Naive thymus-derived CD4-positive, alpha-beta T cell (primary cell): ENCODE measurements at regions not wholly inside any gene's neighbourhood (a gene's known extent, or its start where the extent isn't known, plus 50 kb on each side); places are given as distances from the start of the nearest gene placed in this dataset.
A peak's percentile ranks its signal among the peaks of the same experiment; 100 is the strongest.

ENCODE experiments used
- ATAC-seq: fragments of 150-1000 bp; cut with Tn5 transposase; 2 replicates; pipeline ENCODE4 v1.10.0; 2021; ENCODE audit warnings: mild to moderate bottlenecking, moderate library complexity
- CTCF ChIA-PET: fragments of 350-600 bp; sonication (Branson Sonifier 250); formaldehyde crosslinking; loops from one replicate; lab custom pipeline; 2021; ENCODE audit warnings: antibody characterized with exemption; lab: Charles Lee
- POLR2A ChIA-PET: fragments of 350-600 bp; sonication (Branson Sonifier 250); formaldehyde crosslinking; loops from one replicate; lab custom pipeline; 2021; ENCODE audit warnings: antibody characterized with exemption, inconsistent platforms; lab: Charles Lee
- DNase-seq, 9 donors: peaks; one replicate each; pipeline versions ENCODE4 v3.0.0 to v3.0.0-alpha.2; 2020 to 2022; ENCODE audit warnings: mixed read lengths in 1 of 9
- H3K27ac ChIP-seq: one replicate; pipeline ENCODE4 v1.7.0; 2013; ENCODE audit warnings: mild to moderate bottlenecking, low read depth, low read length, moderate library complexity
- H3K27me3 ChIP-seq, 2 donors: one replicate each; pipeline ENCODE4 v1.7.0; 2013; ENCODE audit warnings: low read length in 2 of 2, mild to moderate bottlenecking in 2 of 2, moderate library complexity in 2 of 2; ENCODE audit not compliant: control insufficient read depth in 2 of 2, insufficient read depth in 2 of 2
- H3K36me3 ChIP-seq, 3 experiments: 1 replicate in 2 of 3; 2 replicates in 1 of 3; pipeline ENCODE4 v1.7.0; 2013; ENCODE audit warnings: low read length in 3 of 3, mild to moderate bottlenecking in 3 of 3, moderate library complexity in 1 of 3; ENCODE audit not compliant: insufficient read depth in 3 of 3, control insufficient read depth in 2 of 3
- H3K4me1 ChIP-seq, 2 donors: one replicate each; pipeline ENCODE4 v1.7.0; 2013; ENCODE audit warnings: low read length in 2 of 2, mild to moderate bottlenecking in 2 of 2, moderate library complexity in 1 of 2; ENCODE audit not compliant: control insufficient read depth in 2 of 2, insufficient read depth in 2 of 2
- H3K4me3 ChIP-seq: 2 replicates; pipeline ENCODE4 v1.7.0; 2013; ENCODE audit warnings: mild to moderate bottlenecking, low read length
- H3K9me3 ChIP-seq, 3 experiments: 1 replicate in 2 of 3; 2 replicates in 1 of 3; pipeline ENCODE4 v1.7.0; 2013; ENCODE audit warnings: low read length in 3 of 3; ENCODE audit not compliant: control insufficient read depth in 2 of 3
- H3K27ac Mint-ChIP-seq, 9 donors: one replicate each; pipeline ENCODE4 v1.8.0; 2020 to 2022; ENCODE audit warnings: mixed read lengths in 9 of 9, mild to moderate bottlenecking in 8 of 9, moderate library complexity in 5 of 9, inconsistent platforms in 2 of 9
- H3K27me3 Mint-ChIP-seq, 5 donors: one replicate each; pipeline ENCODE4 v1.8.0; 2021 to 2022; ENCODE audit warnings: mixed read lengths in 5 of 5, mild to moderate bottlenecking in 1 of 5
- H3K36me3 Mint-ChIP-seq, 5 donors: one replicate each; pipeline ENCODE4 v1.8.0; 2020 to 2022; ENCODE audit warnings: mixed read lengths in 5 of 5, mild to moderate bottlenecking in 3 of 5, inconsistent platforms in 1 of 5
- H3K4me1 Mint-ChIP-seq, 7 donors: one replicate each; pipeline ENCODE4 v1.8.0; 2020 to 2022; ENCODE audit warnings: mixed read lengths in 7 of 7, mild to moderate bottlenecking in 3 of 7, inconsistent platforms in 1 of 7
- H3K4me3 Mint-ChIP-seq, 10 donors: one replicate each; pipeline ENCODE4 v1.8.0; 2020 to 2022; ENCODE audit warnings: mild to moderate bottlenecking in 10 of 10, mixed read lengths in 10 of 10, moderate library complexity in 6 of 10, inconsistent platforms in 2 of 10
- H3K9me3 Mint-ChIP-seq, 11 donors: one replicate each; pipeline ENCODE4 v1.8.0; 2020 to 2022; ENCODE audit warnings: mixed read lengths in 11 of 11, mild to moderate bottlenecking in 4 of 11, inconsistent platforms in 1 of 11, moderate library complexity in 1 of 11
- intact Hi-C, 2 donors: fragments of 100-400 bp; cut with micrococcal nuclease; formaldehyde crosslinking; loops; one replicate each; pipeline ENCODE4 v1.15.1; 2023

DNA sequence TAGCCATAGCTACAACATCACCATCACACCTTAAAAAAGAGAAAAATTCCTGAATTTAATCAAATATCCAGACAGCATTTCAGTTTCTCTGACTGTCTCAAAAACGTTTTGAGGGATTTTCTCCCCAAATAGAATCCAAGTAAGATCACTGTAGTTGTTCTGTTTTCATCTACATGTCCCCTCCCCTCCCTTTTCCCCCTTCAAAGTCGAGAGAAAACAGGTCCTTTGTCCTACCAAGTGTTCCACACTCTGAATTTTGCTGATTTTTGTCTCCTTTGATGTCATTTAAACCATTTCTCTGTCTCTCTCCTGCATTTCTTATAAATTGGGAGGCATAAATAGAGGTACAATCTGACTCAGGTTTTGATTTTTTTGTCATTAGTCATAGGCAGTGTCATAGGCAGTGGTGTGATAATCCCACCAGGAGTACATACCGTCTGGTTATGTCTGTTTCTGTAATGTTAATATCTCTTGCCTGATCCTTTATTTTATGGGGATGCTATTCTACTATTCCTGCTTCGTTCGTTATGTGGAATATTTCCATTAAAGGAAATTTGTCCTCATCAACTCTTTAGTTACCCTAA is 348.6 kb downstream of the PTTG2 start:
- ChIA-PET POLR2A (interaction anchor here (3.3 kb wide), 1 partner anchor 11 kb away, joined by 14 read pairs; no protein-coding TSS in a partner anchor), CTCF (interaction anchor here (0.6 to 2.3 kb wide), 2 partner anchors 10 to 128 kb away, joined by 7 to 13 read pairs; no protein-coding TSS in a partner anchor)
- Histone ChIP-seq H3K36me3 (no peaks in the 10 kb centered on the region), H3K27ac (no peak overlapping the region), H3K27me3 (no peaks in the 10 kb centered on the region), H3K4me3 (no peak overlapping the region), H3K4me1 (peaks cover 29 to 34% of the 10 kb centered on the region in 2 donors), H3K9me3 (no peaks in the 10 kb centered on the region)
- peaks cover 0 to 36% (median 0%) of the 10 kb centered on the region in 5 donors for H3K27me3 Mint-ChIP-seq
- H3K4me1 Mint-ChIP-seq = peaks cover 24 to 65% (median 56%) of the 10 kb centered on the region in 7 donors
- ATAC-seq (no peak), DNase-seq (no peak)
- peak overlapping the region in 2 of 9 donors; percentile 13 to 43 for H3K27ac Mint-ChIP-seq
- intact Hi-C loops = no loop called here
- H3K4me3 Mint-ChIP-seq = no peak overlapping the region
- H3K36me3 Mint-ChIP-seq = peaks cover 0 to 16% (median 0%) of the 10 kb centered on the region in 5 donors
- peaks cover 0 to 10% (median 0%) of the 10 kb centered on the region in 11 donors for H3K9me3 Mint-ChIP-seq

DNA sequence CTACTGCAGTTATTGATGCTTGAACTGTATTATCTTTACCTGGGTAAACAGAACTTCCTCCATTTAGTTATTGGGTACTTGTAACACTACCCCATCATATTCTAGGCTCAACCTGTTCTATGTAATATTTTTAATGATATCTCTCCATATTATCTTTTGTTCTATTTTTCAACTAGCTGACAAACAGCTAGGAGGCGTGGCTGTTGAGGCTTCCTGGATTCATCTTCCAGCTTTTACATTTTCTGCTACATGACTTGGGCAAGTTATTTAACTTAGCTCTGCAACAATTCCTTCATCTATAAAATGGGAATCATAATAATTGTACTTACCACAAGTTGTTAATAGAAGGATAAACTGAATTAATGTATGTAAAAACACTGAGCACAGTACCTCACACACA is 349.3 kb downstream of the PTTG2 start:
- Mint-ChIP-seq H3K36me3 (peaks cover 0 to 14% (median 0%) of the 10 kb centered on the region in 5 donors), H3K4me1 (peaks cover 24 to 66% (median 62%) of the 10 kb centered on the region in 7 donors), H3K4me3 (no peak overlapping the region), H3K27me3 (peaks cover 0 to 41% (median 0%) of the 10 kb centered on the region in 5 donors), H3K9me3 (peaks cover 0 to 8% (median 0%) of the 10 kb centered on the region in 11 donors), H3K27ac (peak overlapping the region in 4 of 9 donors; percentile 46 to 85 (median 72))
- CTCF ChIA-PET = interaction anchor here (0.6 to 2.3 kb wide), 3 partner anchors 9 to 366 kb away, joined by 3 to 13 read pairs (median 7); no protein-coding TSS in a partner anchor
- Histone ChIP-seq H3K4me1 (peaks cover 29 to 34% of the 10 kb centered on the region in 2 donors), H3K4me3 (no peak overlapping the region), H3K27ac (no peak overlapping the region), H3K9me3 (no peaks in the 10 kb centered on the region), H3K27me3 (no peaks in the 10 kb centered on the region), H3K36me3 (no peaks in the 10 kb centered on the region)
- intact Hi-C loops = no loop called here
- DNase-seq (no peak), ATAC-seq (no peak)
- POLR2A ChIA-PET = interaction anchor here (1.4 to 3.3 kb wide), 3 partner anchors 11 to 345 kb away, joined by 3 to 14 read pairs (median 8); no protein-coding TSS in a partner anchor

DNA sequence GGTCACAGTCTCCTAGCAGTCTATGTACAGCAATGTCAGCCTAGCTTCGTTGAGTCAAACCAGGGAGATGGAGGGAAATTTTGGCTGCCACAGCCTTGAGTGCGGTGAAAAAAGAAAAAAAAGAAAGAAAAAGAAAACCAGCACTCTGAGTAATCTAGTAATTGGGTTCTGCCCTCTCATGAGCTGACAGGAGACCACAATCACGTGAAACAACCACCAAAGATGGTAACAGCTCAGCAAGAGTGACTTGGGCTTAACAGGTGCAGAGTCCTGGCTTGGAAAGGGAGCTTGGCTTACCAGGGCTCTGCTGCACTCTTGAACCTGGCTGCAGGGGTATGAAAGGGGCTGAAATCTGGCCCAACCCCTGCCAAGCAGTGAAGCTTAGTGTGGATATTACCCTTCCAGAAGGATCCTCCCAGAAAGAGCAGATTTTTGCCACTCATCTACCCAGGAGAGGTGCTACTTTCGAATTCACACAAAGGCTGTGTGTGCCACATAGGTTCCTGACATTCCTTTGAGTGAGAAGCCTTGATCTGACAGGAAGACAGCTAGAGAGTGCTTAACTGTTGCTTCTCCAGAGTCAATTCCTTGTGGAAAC is 350.3 kb downstream of the PTTG2 start:
- Histone ChIP-seq H3K4me3 (peak overlapping the region; percentile 12), H3K27ac (peak overlapping the region; percentile 44), H3K27me3 (no peaks in the 10 kb centered on the region), H3K4me1 (peaks cover 29 to 34% of the 10 kb centered on the region in 2 donors), H3K9me3 (no peaks in the 10 kb centered on the region), H3K36me3 (no peaks in the 10 kb centered on the region)
- POLR2A ChIA-PET = interaction anchor here (0.9 to 3.3 kb wide), 10 partner anchors 9 to 362 kb away, joined by 3 to 14 read pairs (median 4); no protein-coding TSS in a partner anchor
- ATAC-seq = peak; percentile 96
- intact Hi-C loops = loop anchor here (1.0 to 10.0 kb wide), 11 partner anchors 9 to 1054 kb away; partner anchors contain the start of genes PGM2 (in 1 of the 2), RELL1 (in 1 of the 2), RFC1 (in 1 of the 2) and TLR6 (in 1 of the 2)
- peak in 8 of 9 donors; percentile 70 to 84 (median 79) for DNase-seq
- H3K27ac Mint-ChIP-seq = peak overlapping the region; percentile 65 to 96 (median 85)
- peaks cover 0 to 7% (median 0%) of the 10 kb centered on the region in 11 donors for H3K9me3 Mint-ChIP-seq
- peak overlapping the region; percentile 37 to 80 (median 70) for H3K4me3 Mint-ChIP-seq
- peaks cover 0 to 45% (median 0%) of the 10 kb centered on the region in 5 donors for H3K27me3 Mint-ChIP-seq
- peaks cover 0 to 13% (median 0%) of the 10 kb centered on the region in 5 donors for H3K36me3 Mint-ChIP-seq
- CTCF ChIA-PET = interaction anchor here (0.7 to 2.3 kb wide), 6 partner anchors 8 to 420 kb away, joined by 3 to 13 read pairs (median 4); no protein-coding TSS in a partner anchor
- peaks cover 24 to 70% (median 60%) of the 10 kb centered on the region in 7 donors for H3K4me1 Mint-ChIP-seq

DNA sequence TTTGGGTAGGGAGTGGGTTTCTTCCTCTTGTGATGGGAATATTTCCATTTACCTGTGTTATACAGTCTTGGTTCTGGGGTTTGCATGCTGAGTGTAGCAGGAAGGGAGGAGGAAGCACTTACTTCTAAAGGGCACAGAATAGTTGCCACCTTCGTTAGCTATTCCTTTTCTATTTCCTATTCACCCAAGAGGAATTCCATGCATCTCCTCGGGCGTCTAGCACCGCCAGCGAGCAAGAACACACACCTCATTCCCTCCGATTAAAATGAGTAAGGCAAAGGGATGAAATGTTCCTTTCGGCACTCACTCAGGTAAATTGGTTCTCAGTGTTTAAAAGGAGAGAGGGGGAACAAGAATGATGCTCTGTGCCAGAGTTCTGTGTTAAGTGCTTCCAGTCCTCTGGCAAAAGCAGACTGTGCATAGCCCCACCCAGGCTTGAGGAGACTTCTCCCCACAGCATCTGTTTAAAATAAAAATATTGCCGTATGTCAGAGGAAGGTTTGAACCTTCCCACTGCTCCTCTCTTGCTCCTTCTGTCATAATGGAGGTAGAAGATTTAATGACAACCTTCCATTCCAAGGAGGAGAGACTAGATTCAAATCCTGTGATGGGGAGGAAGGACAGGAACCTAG is 351.4 kb downstream of the PTTG2 start:
- Histone ChIP-seq H3K4me3 (no peak overlapping the region), H3K27ac (no peak overlapping the region), H3K4me1 (peaks cover 29 to 33% of the 10 kb centered on the region in 2 donors), H3K9me3 (no peaks in the 10 kb centered on the region), H3K27me3 (no peaks in the 10 kb centered on the region), H3K36me3 (no peaks in the 10 kb centered on the region)
- intact Hi-C loops = loop anchor here (2.0 to 10.0 kb wide), 8 partner anchors 69 to 1053 kb away; partner anchors contain the start of genes PGM2 (in 1 of the 2), RELL1 (in 1 of the 2), RFC1 (in 1 of the 2) and TLR6 (in 1 of the 2)
- Mint-ChIP-seq H3K4me1 (peaks cover 20 to 59% (median 56%) of the 10 kb centered on the region in 7 donors), H3K27me3 (peaks cover 0 to 45% (median 0%) of the 10 kb centered on the region in 5 donors), H3K9me3 (peaks cover 0 to 7% (median 0%) of the 10 kb centered on the region in 11 donors), H3K27ac (peak overlapping the region in 6 of 9 donors; percentile 7 to 88 (median 78)), H3K36me3 (peaks cover 0 to 13% (median 0%) of the 10 kb centered on the region in 5 donors), H3K4me3 (peak overlapping the region in 6 of 10 donors; percentile 0 to 79 (median 25))
- DNase-seq = no peak
- no peak for ATAC-seq
- ChIA-PET POLR2A (interaction anchor here (0.7 to 3.3 kb wide), 6 partner anchors 8 to 1993 kb away, joined by 3 to 14 read pairs (median 7); no protein-coding TSS in a partner anchor), CTCF (interaction anchor here (1.0 to 1.4 kb wide), 2 partner anchors 364 to 419 kb away, joined by 4 read pairs; no protein-coding TSS in a partner anchor)

DNA sequence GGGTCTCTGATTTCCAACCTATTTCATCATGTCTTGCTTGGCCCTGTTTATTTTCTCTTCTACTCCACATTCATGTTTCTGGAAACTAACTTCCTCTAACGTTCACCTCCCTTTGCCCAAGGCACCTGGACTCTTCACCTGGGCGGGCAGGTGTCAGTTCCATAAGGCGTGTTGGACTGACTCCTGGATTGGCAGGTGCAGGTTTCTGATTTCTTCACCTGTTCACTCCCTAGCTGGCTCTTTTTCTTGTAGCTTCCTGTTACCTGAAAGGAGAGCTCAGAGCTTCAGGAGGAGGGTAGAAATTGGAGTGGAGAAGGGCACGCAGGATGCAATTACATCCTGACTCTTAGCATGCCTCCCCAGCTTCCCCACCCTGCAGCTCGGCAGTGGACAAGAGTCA is 350.8 kb upstream of the KLF3 start:
- peaks cover 19 to 62% (median 54%) of the 10 kb centered on the region in 7 donors for H3K4me1 Mint-ChIP-seq

More for the DNA sequence above, 350.8 kb upstream of the KLF3 start:
- no peak for ATAC-seq
- Mint-ChIP-seq H3K27me3 (peaks cover 0 to 44% (median 0%) of the 10 kb centered on the region in 5 donors), H3K4me3 (no peak overlapping the region), H3K27ac (no peak overlapping the region), H3K9me3 (peaks cover 0 to 7% (median 0%) of the 10 kb centered on the region in 11 donors), H3K36me3 (peaks cover 0 to 13% (median 0%) of the 10 kb centered on the region in 5 donors)
- Histone ChIP-seq H3K4me3 (no peak overlapping the region), H3K9me3 (no peaks in the 10 kb centered on the region), H3K4me1 (peaks cover 29 to 31% of the 10 kb centered on the region in 2 donors), H3K36me3 (no peaks in the 10 kb centered on the region), H3K27me3 (no peaks in the 10 kb centered on the region), H3K27ac (no peak overlapping the region)
- ChIA-PET CTCF (interaction anchor here (0.6 to 3.6 kb wide), 3 partner anchors 14 to 1053 kb away, joined by 3 to 14 read pairs (median 3); no protein-coding TSS in a partner anchor), POLR2A (interaction anchor here (0.7 to 2.7 kb wide), 2 partner anchors 97 to 349 kb away, joined by 3 to 6 read pairs; no protein-coding TSS in a partner anchor)
- intact Hi-C loops = loop anchor here (5.0 to 10.0 kb wide), 5 partner anchors 71 to 1052 kb away; partner anchors contain the start of genes PGM2 (in 1 of the 2), RELL1 (in 1 of the 2) and RFC1 (in 1 of the 2)
- DNase-seq = no peak
